GM19035 (cell line): ENCODE measurements at regions not wholly inside any gene's neighbourhood (a gene's known extent, or its start where the extent isn't known, plus 50 kb on each side); places are given as distances from the start of the nearest gene placed in this dataset.

ENCODE experiments used
- ATAC-seq: cut with Tn5 transposase; IDR thresholded peaks from one replicate; pipeline ENCODE4 v1.9.1; 2021; ENCODE audit not compliant: unreplicated experiment

DNA sequence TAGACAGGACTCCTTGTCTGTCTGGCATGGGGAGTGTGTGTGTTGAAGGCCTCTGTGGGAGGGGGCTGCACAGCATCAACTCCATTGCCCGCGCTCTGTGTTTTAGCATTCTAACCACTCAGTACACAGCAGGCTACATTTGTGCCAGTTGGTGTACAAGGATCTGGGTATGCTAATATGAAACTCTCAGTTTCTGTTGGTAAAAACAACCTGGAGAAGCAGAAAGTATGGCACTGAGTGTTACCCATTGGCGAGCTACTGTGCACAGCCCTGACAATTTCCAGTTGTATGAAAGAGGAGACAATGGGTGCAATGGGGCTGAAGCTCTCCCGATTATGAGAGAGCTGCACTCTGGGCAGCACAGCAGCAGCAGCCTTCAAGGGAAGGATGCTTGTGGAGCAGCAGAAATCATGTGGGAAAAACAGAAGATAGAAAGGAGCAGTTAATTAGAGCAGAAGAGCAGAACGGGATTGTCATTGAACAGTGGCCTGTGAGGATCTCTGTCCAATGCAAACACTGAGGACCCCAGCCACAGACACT, 443.6 kb downstream of the CBLN2 start:
- no peak for ATAC-seq

- ATAC-seq, result no peak
These were observed 452.8 kb downstream of the CBLN2 start for GRCh38 chr18:72091369-72091768.

GRCh38 chr18:72089432-72089831, 454.7 kb downstream of the CBLN2 start:
- ATAC-seq, result no peak

GRCh38 chr18:72086421-72086820, 457.7 kb downstream of the CBLN2 start:
- ATAC-seq, result no peak

DNA sequence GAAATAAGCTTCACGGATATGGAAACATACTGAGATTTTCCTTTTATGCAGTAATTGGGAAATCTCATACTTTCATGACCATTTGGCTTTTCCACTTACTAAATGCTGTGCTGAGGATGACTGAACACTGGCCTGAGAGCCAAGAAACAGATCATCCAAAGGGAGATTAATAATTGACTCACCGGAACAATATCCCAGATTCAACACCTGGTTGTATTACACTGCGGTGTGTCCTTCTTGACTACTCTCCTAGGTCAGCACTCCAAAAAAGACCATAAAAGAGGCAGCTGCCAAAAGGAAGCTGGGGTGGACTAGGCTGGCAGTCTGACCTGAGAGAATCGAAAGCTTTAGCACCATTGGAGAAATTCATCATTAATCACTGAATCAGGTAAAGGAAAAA, 469.1 kb downstream of the CBLN2 start:
- no peak for ATAC-seq

GRCh38 chr18:72063001-72063400, 481.1 kb downstream of the CBLN2 start:
- ATAC-seq, result no peak

DNA sequence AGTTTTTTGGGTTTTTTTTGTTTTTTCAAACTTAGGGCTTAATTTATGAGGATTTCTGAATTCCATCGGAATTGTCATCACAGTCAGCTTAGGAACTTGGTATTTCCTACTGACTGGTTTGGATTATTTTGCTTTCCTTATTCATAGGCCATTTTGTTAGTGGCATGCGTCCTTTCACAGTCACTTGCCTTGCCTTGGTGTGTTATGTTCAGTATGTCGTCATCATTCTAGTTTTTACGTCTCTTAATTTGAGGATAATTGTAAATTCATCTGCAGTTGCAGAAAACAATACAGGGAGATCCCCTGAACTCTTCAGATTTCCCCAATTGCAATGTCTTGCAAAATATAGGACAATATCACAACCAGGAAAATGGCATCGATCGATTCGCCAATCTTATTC, 485.3 kb downstream of the CBLN2 start:
- ATAC-seq, result no peak

DNA sequence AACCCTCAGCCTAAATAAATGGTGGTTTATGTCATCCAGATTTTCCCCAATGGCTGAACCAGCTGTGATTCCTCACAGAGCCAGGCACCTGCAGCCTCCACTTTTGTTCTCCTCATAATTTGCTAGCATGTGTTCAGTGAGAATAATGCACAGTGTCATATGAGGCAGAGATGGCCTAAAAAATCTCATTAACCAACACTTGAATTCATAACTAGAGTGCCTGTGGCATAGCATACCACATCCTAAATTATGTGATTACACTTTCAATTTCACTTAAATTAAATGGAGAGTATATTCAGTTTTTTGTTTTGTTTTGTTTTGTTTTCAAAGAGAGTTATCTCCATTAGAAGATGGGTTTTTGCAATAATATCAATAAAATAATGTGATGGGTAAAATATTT, 488.0 kb downstream of the CBLN2 start:
- ATAC-seq, result no peak

DNA sequence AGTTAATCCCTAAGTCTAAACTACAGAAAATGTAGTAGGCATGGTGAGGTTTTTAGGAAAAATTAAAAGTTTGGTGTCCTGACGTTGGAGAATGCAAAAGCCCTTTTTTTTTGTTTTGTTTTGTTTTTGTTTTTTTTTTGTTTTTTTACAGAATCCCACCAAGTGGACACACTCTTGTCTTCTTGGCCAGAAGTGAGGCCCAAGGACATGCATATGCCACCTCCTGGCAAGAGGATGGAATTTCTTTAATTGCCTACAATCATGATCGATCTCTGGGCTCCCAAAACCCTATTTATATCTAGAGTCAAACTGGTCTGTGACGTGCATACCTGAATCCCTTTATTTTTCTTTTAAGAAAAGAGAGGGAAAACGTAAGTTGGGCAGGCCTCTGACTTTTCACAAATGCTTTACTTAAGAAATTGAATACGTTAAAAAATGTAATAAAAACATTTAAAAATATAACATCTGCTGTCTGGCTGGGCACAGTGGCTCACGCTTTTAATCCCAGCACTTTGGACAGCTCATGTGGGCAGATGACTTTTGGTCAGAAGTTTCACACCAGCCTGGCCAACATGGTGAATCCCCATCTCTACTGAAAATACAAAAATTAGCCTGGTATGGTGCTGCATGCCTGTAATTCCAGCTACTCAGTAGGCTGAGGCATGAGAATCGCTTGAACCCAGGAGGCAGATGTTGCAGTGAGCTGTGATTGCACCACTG, 502.7 kb downstream of the CBLN2 start:
- ATAC-seq, result no peak

DNA sequence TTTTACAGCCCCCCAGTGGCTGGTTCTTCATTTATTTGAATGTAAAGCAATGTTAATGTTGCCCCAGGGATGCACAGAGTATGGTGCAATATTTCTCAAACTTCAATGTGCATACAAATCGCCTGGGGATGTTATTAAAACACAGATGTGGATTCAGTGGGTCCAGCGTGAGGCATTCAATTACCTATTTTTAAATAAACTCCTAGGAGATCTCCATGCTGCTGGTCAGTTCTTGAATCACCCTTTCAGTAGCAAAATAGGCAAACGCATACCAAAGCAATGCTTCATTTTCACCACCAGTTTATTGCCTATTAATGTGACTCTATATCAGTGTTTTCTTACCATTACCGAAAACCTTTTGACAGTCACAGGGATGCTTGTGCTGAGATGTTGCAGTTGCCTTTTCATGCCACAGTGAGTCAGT, 530.7 kb downstream of the CBLN2 start:
- no peak for ATAC-seq

DNA sequence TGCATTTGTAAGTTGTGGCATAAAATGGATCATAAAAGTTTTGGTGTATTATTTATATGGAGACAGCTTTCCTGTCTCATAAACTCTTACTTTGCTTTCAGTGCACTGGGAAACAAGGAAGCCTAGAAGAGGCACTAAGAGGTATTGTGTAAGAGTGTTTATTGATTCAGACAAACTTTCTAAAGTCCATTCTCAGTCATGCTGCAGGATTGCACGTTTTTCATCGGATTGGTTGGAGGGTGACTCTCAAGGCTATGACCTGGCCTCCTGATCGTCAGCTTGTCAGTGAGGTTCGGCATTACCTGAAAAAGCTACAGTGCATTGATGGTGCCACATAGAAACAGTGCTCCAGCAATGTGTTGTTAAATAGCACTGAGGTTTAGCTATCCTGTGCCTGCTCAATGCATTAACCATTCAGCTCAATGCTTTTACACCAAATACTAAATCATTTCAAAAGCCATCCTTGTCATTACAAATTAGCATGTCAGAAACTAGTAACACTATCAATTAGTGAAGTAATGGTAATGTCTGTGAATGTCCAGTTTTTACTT, 545.5 kb downstream of the CBLN2 start:
- ATAC-seq, result no peak

- no peak for ATAC-seq
These were observed 548.2 kb downstream of the CBLN2 start for GRCh38 chr18:71995904-71996465.

DNA sequence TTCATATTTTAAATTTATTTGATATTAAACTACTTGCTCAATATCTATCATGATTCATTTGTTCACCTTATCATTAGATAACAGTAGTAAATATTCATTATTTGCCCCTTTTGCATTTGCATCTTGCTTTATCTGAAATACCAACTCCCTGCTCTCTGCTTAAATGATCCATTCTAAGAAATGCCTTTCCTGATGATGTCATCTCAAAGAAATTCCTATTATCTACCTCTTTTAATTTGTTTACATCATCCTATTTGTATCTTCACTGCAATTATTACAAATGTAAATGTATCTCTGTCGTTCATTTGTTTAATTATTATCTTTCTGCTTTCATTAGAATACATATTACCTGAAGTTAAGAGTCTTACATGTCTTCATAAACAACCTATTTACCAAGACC, 549.9 kb downstream of the CBLN2 start:
- ATAC-seq, result no peak

DNA sequence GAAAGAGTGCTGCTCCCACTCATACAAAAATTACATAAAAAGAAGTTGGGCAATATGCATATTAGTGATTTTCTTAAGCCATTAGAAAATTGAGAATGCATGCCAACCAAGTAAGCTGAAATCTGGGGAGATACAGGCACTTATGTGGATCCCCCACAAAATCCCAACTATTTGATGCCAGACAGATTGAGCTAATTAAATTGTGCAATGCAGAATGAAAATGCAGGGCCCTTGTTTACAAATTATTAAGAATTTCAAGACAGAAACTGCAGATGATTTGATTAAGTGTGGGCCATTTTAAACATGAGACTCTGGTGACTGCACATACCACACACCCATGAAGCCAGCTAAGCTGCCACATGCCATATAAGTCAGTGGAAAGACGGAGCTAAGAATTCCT, 554.5 kb downstream of the CBLN2 start:
- no peak for ATAC-seq

- ATAC-seq, result no peak
These were observed 557.6 kb downstream of the CBLN2 start for GRCh38 chr18:71986351-71987050.

DNA sequence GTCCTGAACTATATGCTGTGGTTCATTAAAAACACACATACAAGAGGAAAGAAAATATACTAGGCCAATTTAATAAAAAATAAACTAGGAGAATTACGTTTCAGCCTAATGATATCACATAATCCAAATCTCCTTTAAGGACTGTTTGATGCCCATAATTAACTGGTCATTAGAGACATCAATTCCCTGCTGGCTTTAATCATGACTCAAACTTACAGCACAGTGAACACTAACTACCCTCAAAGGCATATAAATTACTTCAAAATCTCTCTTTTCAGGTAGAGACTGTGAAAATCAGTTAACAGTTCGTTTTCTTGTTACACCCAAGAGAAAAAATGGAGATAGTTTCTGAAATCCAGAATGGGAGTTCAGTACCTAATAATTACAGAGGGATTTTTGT, 567.4 kb downstream of the CBLN2 start:
- no peak for ATAC-seq

DNA sequence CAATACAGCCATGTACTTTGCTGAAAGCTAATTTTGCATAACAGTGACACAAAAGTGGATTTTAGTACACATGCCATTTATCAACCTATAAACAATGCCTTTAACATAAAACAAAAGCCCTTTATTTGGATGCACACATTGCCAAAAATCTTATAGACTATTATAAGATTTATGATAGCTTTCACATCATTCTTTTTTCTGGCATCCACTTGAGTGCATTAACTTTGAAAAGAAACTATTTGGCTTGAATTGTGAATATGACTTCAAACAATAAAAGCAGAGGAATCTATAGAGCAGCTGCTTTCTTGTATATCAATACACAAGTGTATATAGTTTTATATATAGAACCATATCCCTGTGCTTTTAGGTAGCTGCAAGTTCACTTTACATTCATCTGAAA, 577.4 kb downstream of the CBLN2 start:
- no peak for ATAC-seq

DNA sequence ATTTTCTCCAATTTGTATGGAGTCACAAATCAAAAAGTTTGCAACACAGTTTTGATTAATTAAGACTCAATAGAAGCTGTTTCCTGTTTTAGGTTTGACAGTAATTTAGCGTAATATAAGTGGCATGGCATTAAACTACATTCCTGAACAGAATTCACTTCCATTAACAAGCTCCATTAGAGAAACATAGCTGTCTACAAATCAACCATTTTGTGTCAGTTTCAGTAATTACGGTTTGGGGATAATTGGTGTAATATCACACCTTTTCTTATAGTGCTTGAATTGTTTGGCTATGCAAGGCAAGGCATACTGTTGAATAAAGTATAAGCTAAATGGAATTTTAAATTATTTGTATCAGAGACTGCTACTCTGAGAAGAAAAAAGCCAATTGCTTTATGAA, 585.5 kb downstream of the CBLN2 start:
- no peak for ATAC-seq

DNA sequence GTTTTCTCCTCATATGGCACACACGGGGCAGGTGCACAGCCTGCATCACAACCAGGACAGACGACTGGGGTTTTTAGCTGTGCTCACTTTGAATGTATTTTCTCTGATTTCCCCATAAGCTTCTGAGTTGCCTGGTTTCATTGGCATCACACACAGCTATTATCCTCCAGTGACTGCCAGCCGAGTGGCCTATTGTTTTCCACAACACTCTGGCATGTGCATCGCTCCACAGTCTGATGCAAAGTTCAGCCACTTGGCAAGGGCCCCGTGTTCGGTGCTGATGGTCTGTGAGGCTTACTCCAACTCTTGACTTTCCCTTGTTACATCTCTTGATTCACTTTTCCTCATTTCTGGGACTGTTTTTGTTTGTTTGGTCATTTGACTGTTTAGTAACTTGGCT, 593.1 kb downstream of the CBLN2 start:
- ATAC-seq, result no peak

DNA sequence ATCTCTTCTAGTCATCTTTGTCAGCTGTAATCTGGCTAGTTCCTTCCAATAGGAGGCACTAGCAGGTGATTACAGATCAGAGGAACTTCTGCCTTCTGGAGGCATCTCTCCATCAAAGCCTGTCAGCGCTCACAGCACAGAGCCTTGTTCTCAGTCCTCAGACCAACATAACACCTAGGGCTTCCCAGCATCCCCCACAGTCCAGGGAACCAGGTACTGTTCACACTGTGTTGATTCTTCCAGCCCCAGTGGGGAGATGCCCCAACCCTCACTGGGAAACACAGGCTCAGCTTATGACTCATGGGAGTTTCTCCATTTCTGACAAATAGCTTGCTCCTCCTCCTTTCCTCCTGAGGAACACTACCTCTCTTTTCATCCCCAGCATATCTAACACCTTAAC, 601.7 kb downstream of the CBLN2 start:
- ATAC-seq, result no peak

GRCh38 chr18:71939483-71939882, 604.7 kb downstream of the CBLN2 start:
- no peak for ATAC-seq

DNA sequence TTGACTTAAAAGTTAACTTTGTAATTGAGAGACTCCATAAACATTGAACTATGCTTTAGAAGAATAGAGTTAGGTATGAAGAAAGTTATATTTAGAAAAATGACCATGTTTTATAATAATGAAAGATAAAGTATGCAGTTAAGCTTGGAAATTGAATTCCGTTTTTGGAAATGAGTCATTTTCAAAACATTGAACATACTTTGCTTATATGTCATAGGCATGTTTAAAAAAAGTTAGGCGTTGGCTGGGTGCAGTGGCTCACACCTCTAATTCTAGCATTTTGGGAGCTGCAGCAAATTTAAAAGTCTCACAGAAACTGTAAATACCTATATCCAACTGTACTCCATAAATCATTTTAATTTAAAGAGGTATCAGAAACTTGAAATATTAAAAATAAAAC, 607.4 kb downstream of the CBLN2 start:
- ATAC-seq, result no peak
